Medulla oblongata (tissue), 1 donor: ENCODE measurements at regions not wholly inside any gene's neighbourhood (a gene's known extent, or its start where the extent isn't known, plus 50 kb on each side); places are given as distances from the start of the nearest gene placed in this dataset.
A peak's percentile ranks its signal among the peaks of the same experiment; 100 is the strongest.
"Not testable (repeated sequence)": the region's sequence is repeated elsewhere in the genome, so short reads cannot be mapped to it uniquely, and the experiment has no call there.

Source experiments
- DNase-seq: peaks from one replicate; pipeline ENCODE4 v3.0.0-alpha.2; 2015; ENCODE audit errors: extremely low spot score

- no peak for DNase-seq
Observed at GRCh38 chr15:49706805-49707204, 86.0 kb downstream of the DTWD1 start.

GRCh38 chr15:49707598-49707997 is 86.8 kb downstream of the DTWD1 start:
- no peak for DNase-seq

- no peak for DNase-seq
Observed at GRCh38 chr15:49709646-49710214, 88.9 kb downstream of the DTWD1 start.

- no peak for DNase-seq
Observed at GRCh38 chr15:49712162-49712561, 91.3 kb downstream of the DTWD1 start.

- no peak for DNase-seq
Observed at GRCh38 chr15:49712846-49713450, 92.1 kb downstream of the DTWD1 start.

- DNase-seq: no peak
Observed at GRCh38 chr15:49715211-49715610, 94.4 kb downstream of the DTWD1 start.

GRCh38 chr15:49715701-49716100 is 94.9 kb downstream of the DTWD1 start:
- DNase-seq: no peak

GRCh38 chr15:49718234-49718633 is 97.4 kb downstream of the DTWD1 start:
- peak; percentile 15 for DNase-seq

- DNase-seq: no peak
Observed at GRCh38 chr15:49718846-49719245, 98.0 kb downstream of the DTWD1 start.

- no peak for DNase-seq
Observed at GRCh38 chr15:49720261-49720660, 99.4 kb downstream of the DTWD1 start.

- DNase-seq: no peak
Observed at GRCh38 chr15:49721091-49721490, 100.2 kb downstream of the DTWD1 start.

- DNase-seq: no peak
Observed at GRCh38 chr15:49721621-49722020, 100.8 kb downstream of the DTWD1 start.

- no peak for DNase-seq
Observed at GRCh38 chr15:49723981-49724380, 103.1 kb downstream of the DTWD1 start.

- no peak for DNase-seq
Observed at GRCh38 chr15:49731187-49732099, 110.6 kb downstream of the DTWD1 start.

GRCh38 chr15:49732109-49732508 is 111.3 kb downstream of the DTWD1 start:
- DNase-seq: not testable (repeated sequence)

- DNase-seq: not testable (repeated sequence)
Observed at GRCh38 chr15:49734089-49734488, 113.2 kb downstream of the DTWD1 start.

- DNase-seq: no peak
Observed at GRCh38 chr15:49734831-49735508, 114.1 kb downstream of the DTWD1 start.

GRCh38 chr15:49737127-49737526 is 116.3 kb downstream of the DTWD1 start:
- no peak for DNase-seq

GRCh38 chr15:49741712-49742111 is 120.9 kb downstream of the DTWD1 start:
- no peak for DNase-seq

GRCh38 chr15:49742381-49742780 is 121.5 kb downstream of the DTWD1 start:
- DNase-seq: no peak

GRCh38 chr15:49747340-49747739 is 126.5 kb downstream of the DTWD1 start:
- DNase-seq: no peak

GRCh38 chr15:49748791-49749190 is 127.9 kb downstream of the DTWD1 start:
- peak; percentile 23 for DNase-seq
